ENCODE measurements at regions not wholly inside any gene's neighbourhood (a gene's known extent, or its start where the extent isn't known, plus 50 kb on each side); places are given as distances from the start of the nearest gene placed in this dataset.

DNA sequence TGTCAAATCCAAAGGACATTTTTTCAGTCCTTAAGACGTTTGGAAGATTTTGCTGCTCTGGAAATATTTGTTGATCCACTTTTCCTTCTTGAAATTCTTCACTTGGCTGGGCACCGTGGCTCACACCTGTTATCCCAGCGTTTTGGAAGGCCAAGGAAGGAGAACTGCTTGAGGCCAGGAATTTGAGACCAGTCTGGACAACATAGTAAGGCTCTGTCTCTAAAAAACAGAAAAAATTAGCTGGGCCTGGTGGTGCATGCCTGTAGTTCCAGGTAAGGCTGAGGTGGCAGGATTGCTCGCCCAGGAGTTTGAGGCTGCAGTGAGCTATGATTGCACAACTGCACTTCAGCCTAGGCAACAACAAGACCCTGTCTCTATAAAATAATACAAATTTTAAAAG, 173.9 kb upstream of the MITF start:
- TF ChIP-seq POLR2A (IDR thresholded peaks at IDR 0.05; ENCODE audit: low read depth, low read length) (no peak), POLR2AphosphoS5 (IDR thresholded peaks at IDR 0.05; ENCODE audit: low read depth, low read length) (no peak)

All from GM12892 (cell line).